ENCODE measurements at regions not wholly inside any gene's neighbourhood (a gene's known extent, or its start where the extent isn't known, plus 50 kb on each side); places are given as distances from the start of the nearest gene placed in this dataset.

DNA sequence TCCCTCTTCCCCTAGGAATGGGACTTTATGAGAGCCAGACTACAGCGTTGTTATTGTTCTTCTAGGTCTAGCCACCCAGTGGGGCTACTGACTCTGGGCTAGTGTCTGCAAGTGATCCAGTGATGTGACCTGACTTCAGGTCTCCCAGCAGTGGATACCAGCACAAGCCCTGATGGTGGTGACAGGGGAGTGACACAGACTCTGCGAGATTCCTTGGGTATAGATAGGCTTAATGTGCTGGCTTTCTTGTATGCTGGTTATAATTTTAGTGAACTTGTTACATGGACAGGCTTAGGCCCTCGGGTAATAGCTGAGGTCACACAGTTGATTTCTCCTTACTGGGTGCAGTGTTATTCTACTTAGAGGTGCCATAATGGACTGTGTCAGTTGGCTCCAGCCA, 106.9 kb downstream of the TBC1D30 start:
- Mint-ChIP-seq H3K9me3 (ENCODE audit: unreplicated experiment) (no peaks in the 10 kb centered on the region), H3K4me1 (ENCODE audit: low read depth, unreplicated experiment) (no peaks in the 10 kb centered on the region), H3K27me3 (ENCODE audit: unreplicated experiment) (no peaks in the 10 kb centered on the region), H3K36me3 (ENCODE audit: unreplicated experiment) (peaks cover 6% of the 10 kb centered on the region), H3K4me3 (ENCODE audit: unreplicated experiment) (no peak overlapping the region), H3K27ac (ENCODE audit: unreplicated experiment) (no peak overlapping the region)
- no peak for TF ChIP-seq CTCF (IDR thresholded peaks at IDR 0.05; ENCODE audit: partially characterized antibody, unreplicated experiment)
- DNase-seq = no peak

- Mint-ChIP-seq H3K27ac (ENCODE audit: unreplicated experiment) (no peak overlapping the region), H3K9me3 (ENCODE audit: unreplicated experiment) (no peaks in the 10 kb centered on the region), H3K36me3 (ENCODE audit: unreplicated experiment) (peaks cover 6% of the 10 kb centered on the region), H3K4me3 (ENCODE audit: unreplicated experiment) (no peak overlapping the region), H3K4me1 (ENCODE audit: low read depth, unreplicated experiment) (no peaks in the 10 kb centered on the region), H3K27me3 (ENCODE audit: unreplicated experiment) (no peaks in the 10 kb centered on the region)
- no peak for DNase-seq
- no peak for TF ChIP-seq CTCF (IDR thresholded peaks at IDR 0.05; ENCODE audit: partially characterized antibody, unreplicated experiment)
Observed at GRCh38 chr12:64931981-64932380, 107.5 kb downstream of the TBC1D30 start.

GRCh38 chr12:64933791-64934190, 109.3 kb downstream of the TBC1D30 start:
- H3K27me3 Mint-ChIP-seq (ENCODE audit: unreplicated experiment) = no peaks in the 10 kb centered on the region
- H3K36me3 Mint-ChIP-seq (ENCODE audit: unreplicated experiment) = peaks cover 11% of the 10 kb centered on the region
- H3K9me3 Mint-ChIP-seq (ENCODE audit: unreplicated experiment) = no peaks in the 10 kb centered on the region
- no peaks in the 10 kb centered on the region for H3K4me1 Mint-ChIP-seq (ENCODE audit: low read depth, unreplicated experiment)
- DNase-seq = no peak
- TF ChIP-seq CTCF (IDR thresholded peaks at IDR 0.05; ENCODE audit: partially characterized antibody, unreplicated experiment) = no peak
- no peak overlapping the region for H3K4me3 Mint-ChIP-seq (ENCODE audit: unreplicated experiment)
- H3K27ac Mint-ChIP-seq (ENCODE audit: unreplicated experiment) = no peak overlapping the region

DNA sequence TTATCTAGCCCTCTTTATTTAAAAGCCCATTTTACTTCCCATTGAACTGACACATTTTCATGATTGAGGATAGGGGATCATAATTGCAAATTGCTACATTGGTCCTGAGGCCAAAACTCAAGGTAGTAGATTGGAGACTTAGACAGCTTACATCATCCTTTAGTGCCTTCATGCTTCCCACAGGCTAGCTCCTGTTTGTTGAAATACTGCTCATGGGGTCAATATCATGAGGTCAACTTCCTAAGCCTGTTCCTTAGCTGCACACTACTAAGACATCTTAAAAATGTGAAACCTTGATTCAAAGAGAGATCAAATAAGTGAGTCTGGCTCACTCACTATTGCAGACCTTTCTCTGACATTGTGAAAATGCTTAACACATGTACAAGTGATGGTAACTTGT, 113.0 kb downstream of the TBC1D30 start:
- TF ChIP-seq CTCF (IDR thresholded peaks at IDR 0.05; ENCODE audit: partially characterized antibody, unreplicated experiment) = no peak
- no peak overlapping the region for H3K4me3 Mint-ChIP-seq (ENCODE audit: unreplicated experiment)
- no peaks in the 10 kb centered on the region for H3K9me3 Mint-ChIP-seq (ENCODE audit: unreplicated experiment)
- H3K36me3 Mint-ChIP-seq (ENCODE audit: unreplicated experiment) = peaks cover 9% of the 10 kb centered on the region
- H3K27ac Mint-ChIP-seq (ENCODE audit: unreplicated experiment) = no peak overlapping the region
- no peak for DNase-seq
- no peaks in the 10 kb centered on the region for H3K4me1 Mint-ChIP-seq (ENCODE audit: low read depth, unreplicated experiment)
- peaks cover 1% of the 10 kb centered on the region for H3K27me3 Mint-ChIP-seq (ENCODE audit: unreplicated experiment)

GRCh38 chr12:64938179-64938578, 113.7 kb downstream of the TBC1D30 start:
- Mint-ChIP-seq H3K4me1 (ENCODE audit: low read depth, unreplicated experiment) (no peaks in the 10 kb centered on the region), H3K27me3 (ENCODE audit: unreplicated experiment) (peaks cover 1% of the 10 kb centered on the region), H3K36me3 (ENCODE audit: unreplicated experiment) (peaks cover 9% of the 10 kb centered on the region), H3K27ac (ENCODE audit: unreplicated experiment) (no peak overlapping the region), H3K9me3 (ENCODE audit: unreplicated experiment) (no peaks in the 10 kb centered on the region), H3K4me3 (ENCODE audit: unreplicated experiment) (no peak overlapping the region)
- TF ChIP-seq CTCF (IDR thresholded peaks at IDR 0.05; ENCODE audit: partially characterized antibody, unreplicated experiment) = no peak
- DNase-seq = no peak
